Fibroblast of mammary gland (primary cell): ENCODE measurements at regions not wholly inside any gene's neighbourhood (a gene's known extent, or its start where the extent isn't known, plus 50 kb on each side); places are given as distances from the start of the nearest gene placed in this dataset.
"Not testable (repeated sequence)": the region's sequence is repeated elsewhere in the genome, so short reads cannot be mapped to it uniquely, and the experiment has no call there.

Experiments used
- DNase-seq: peaks from one replicate; pipeline ENCODE4 v3.0.0-alpha.2; 2010; ENCODE audit warnings: low read depth
- H3K4me3 ChIP-seq: 2 replicates; pipeline ENCODE4 v1.5.1; 2011; ENCODE audit warnings: low read depth, mild to moderate bottlenecking, low read length, moderate library complexity; ENCODE audit not compliant: control insufficient read depth
- CTCF ChIP-seq: conservative IDR thresholded peaks from 2 replicates; pipeline ENCODE4 v1.5.1; 2011; ENCODE audit warnings: low read depth, low read length, inconsistent platforms; ENCODE audit not compliant: control insufficient read depth, insufficient read depth

DNA sequence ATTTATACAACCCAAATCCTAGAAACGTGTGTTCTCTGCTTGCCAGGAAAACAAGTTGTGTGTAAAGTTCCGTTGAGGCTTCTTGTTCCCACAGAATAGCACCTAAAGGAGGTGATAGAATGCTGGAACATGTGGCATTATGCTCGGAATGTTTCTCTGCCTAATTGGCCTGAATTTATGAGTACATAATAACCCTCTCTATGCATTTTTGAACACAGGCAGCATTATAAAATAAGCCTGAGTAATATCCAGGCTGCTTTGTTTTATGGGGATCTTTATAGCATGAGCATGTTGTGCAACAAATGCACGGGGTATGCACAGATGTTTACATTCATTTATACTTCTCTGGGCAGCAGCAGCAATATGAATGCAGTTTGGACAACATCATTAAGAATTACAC lies 385.7 kb downstream of the MBD2 start:
- H3K4me3 ChIP-seq: no peak overlapping the region
- no peak for TF ChIP-seq CTCF
- no peak for DNase-seq

DNA sequence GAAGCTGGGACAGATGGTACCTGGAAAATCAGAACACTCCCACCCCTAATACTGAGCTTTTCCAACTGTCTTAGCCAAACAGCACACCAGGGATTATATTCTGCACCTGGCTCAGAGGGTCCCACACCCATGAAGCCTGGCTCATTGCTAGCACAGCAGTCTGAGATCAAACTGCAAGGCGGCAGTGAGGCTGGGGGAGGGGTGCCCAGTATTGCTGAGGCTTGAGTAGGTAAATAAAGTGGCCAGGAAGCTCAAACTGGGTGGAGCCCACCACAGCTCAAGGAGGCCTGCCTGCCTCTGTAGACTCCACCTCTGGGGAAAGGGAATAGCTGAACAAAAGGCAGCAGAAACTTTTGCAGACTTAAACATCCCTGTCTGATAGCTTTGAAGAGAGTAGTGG lies 403.3 kb downstream of the MBD2 start:
- not testable (repeated sequence) for H3K4me3 ChIP-seq

DNA sequence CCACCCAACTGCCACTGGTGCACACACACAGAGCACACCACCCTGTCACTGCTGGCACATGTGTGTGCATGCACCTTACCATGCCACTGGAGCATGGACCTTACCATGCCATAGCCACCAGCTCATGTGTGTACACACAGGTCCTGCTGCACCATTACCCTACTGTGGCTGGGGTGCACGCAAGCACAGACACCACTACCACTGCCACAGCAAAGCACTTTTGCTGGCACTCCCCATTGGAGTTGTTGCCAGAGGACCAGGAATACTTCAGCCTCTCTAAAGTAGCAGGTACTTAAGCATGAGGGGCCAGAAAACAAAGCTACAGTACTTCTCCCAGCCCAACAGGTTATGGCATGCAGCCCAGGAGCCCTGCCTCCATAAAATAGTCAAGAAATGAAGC lies 404.8 kb downstream of the MBD2 start:
- no peak for TF ChIP-seq CTCF
- no peak for DNase-seq
- no peak overlapping the region for H3K4me3 ChIP-seq

More for the DNA sequence above, 403.3 kb downstream of the MBD2 start:
- DNase-seq: not testable (repeated sequence)

GRCh38 chr18:53819174-53819573 lies 405.3 kb downstream of the MBD2 start:
- H3K4me3 ChIP-seq: no peak overlapping the region
- no peak for DNase-seq
- TF ChIP-seq CTCF: no peak

- DNase-seq: no peak
- no peak for TF ChIP-seq CTCF
- no peak overlapping the region for H3K4me3 ChIP-seq
These were observed 406.2 kb downstream of the MBD2 start for GRCh38 chr18:53817976-53818950.

GRCh38 chr18:53800171-53800570 lies 424.3 kb downstream of the MBD2 start:
- peak; percentile 14 for DNase-seq
- H3K4me3 ChIP-seq: no peak overlapping the region
- no peak for TF ChIP-seq CTCF

DNA sequence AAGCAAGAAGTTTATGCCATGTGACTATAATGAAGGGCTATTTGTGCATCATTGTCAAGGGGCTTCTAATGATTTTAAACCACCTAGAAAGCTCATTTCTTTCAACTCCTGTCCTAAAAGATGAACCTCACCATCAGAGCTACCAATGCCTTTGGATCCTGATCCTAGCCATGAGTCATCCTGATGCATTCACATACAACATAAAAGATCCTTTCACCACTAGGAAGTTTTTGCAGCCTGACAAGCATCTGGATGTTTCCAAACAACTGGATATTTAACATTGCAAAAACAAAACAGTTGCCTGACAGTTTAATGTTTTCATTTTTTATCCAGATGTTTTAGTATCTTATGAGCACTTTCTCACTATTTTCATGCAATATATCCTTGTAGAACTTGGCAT lies 425.3 kb downstream of the MBD2 start:
- H3K4me3 ChIP-seq: no peak overlapping the region
- no peak for TF ChIP-seq CTCF
- peak; percentile 87 for DNase-seq
